A549 (cell line): ENCODE measurements at regions not wholly inside any gene's neighbourhood (a gene's known extent, or its start where the extent isn't known, plus 50 kb on each side); places are given as distances from the start of the nearest gene placed in this dataset.
"Not testable (repeated sequence)": the region's sequence is repeated elsewhere in the genome, so short reads cannot be mapped to it uniquely, and the experiment has no call there.

Source experiments
- ATAC-seq, 2 experiments: fragments of 200-7000 bp in 1 of 2; fragments of >200 bp in 1 of 2; cut with Nextera tagmentation in 1 of 2; cut with Tn5 transposase in 1 of 2; 3 replicates each; pipeline versions ENCODE4 v1.8.0 to v1.9.1; 2018 to 2020; ENCODE audit warnings: mild to moderate bottlenecking in 1 of 2, moderate library complexity in 1 of 2
- CTCF ChIA-PET: fragments of 300-600 bp; sonication (Branson Sonifier 250); formaldehyde crosslinking; extraction: SDS; loops from one replicate; lab custom pipeline; 2021; ENCODE audit warnings: antibody characterized with exemption, inconsistent platforms; lab: Yijun Ruan, JAX
- POLR2A ChIA-PET: fragments of 350-600 bp; formaldehyde crosslinking; extraction: SDS; loops from one replicate; lab custom pipeline; 2021; ENCODE audit warnings: antibody characterized with exemption, inconsistent platforms; lab: Yijun Ruan, JAX
- DNase-seq, 2 experiments: peaks; one replicate each; pipeline versions ENCODE4 v3.0.0 to v3.0.0-alpha.2; 2011 to 2016; ENCODE audit warnings: low read depth in 1 of 2, low spot score in 1 of 2
- FAIRE-seq: peaks from 2 replicates; lab custom pipeline; 2011; peaks lifted over from hg19 to GRCh38; lab: Jason Lieb, UNC
- H3K27ac ChIP-seq, 2 experiments: fragments of >200 bp; sonication (Bioruptor Twin); formaldehyde crosslinking; 3 replicates each; pipeline ENCODE4 v1.5.1; 2016 to 2017
- H3K4me1 ChIP-seq: fragments of >200 bp; sonication (Bioruptor Twin); formaldehyde crosslinking; 3 replicates; pipeline ENCODE4 v1.6.1; 2016
- H3K4me2 ChIP-seq: fragments of >200 bp; sonication (Bioruptor Twin); formaldehyde crosslinking; 3 replicates; pipeline ENCODE4 v1.6.1; 2016
- H3K4me3 ChIP-seq: fragments of >200 bp; sonication (Bioruptor Twin); formaldehyde crosslinking; 3 replicates; pipeline ENCODE4 v1.5.1; 2016
- H3K9me3 ChIP-seq: fragments of >200 bp; sonication (Bioruptor Twin); formaldehyde crosslinking; 3 replicates; pipeline ENCODE4 v1.6.1; 2016
- BCL3 ChIP-seq: fragments of >200 bp; sonication (Bioruptor Twin); formaldehyde crosslinking; IDR thresholded peaks from 3 replicates; pipeline ENCODE4 v1.6.1; 2016
- CBX2 ChIP-seq: fragments of 200-600 bp; sonication (generic); IDR thresholded peaks from 2 replicates; pipeline ENCODE4 v1.6.1; 2016; ENCODE audit warnings: low read depth, mild to moderate bottlenecking, borderline replicate concordance
- CBX8 ChIP-seq: fragments of 200-600 bp; sonication (generic); IDR thresholded peaks from 2 replicates; pipeline ENCODE4 v1.6.1; 2016
- CEBPB ChIP-seq, 2 experiments: fragments of >200 bp in 1 of 2; sonication (Bioruptor Twin) in 1 of 2; formaldehyde crosslinking in 1 of 2; IDR thresholded peaks; 2 replicates each; pipeline ENCODE4 v1.6.1; 2012 to 2016
- CHD4 ChIP-seq: fragments of 200-600 bp; sonication (generic); IDR thresholded peaks from 2 replicates; pipeline ENCODE4 v1.6.1; 2016; ENCODE audit warnings: antibody characterized with exemption, mild to moderate bottlenecking, borderline replicate concordance
- CTCF ChIP-seq: fragments of >200 bp; sonication (Bioruptor Twin); formaldehyde crosslinking; IDR thresholded peaks from 3 replicates; pipeline ENCODE4 v1.5.1; 2016
- EP300 ChIP-seq, 2 experiments: fragments of >200 bp; sonication (Bioruptor Twin); formaldehyde crosslinking; IDR thresholded peaks; 2 replicates in 1 of 2; 3 replicates in 1 of 2; pipeline ENCODE4 v1.6.1; 2016 to 2017
- FOSB ChIP-seq: fragments of 250-450 bp; sonication (Bioruptor Pico); IDR thresholded peaks from 2 replicates; pipeline ENCODE4 v1.5.0; 2020; ENCODE audit warnings: mild to moderate bottlenecking, moderate library complexity
- FOSL2 ChIP-seq, 2 experiments: fragments of 450-650 bp in 1 of 2; fragments of >200 bp in 1 of 2; sonication (Bioruptor Twin) in 1 of 2; formaldehyde crosslinking; IDR thresholded peaks; 2 replicates each; pipeline versions ENCODE4 v1.5.0 to v1.6.1; 2016 to 2020; ENCODE audit warnings: mild to moderate bottlenecking in 1 of 2, moderate library complexity in 1 of 2
- GATA3 ChIP-seq: IDR thresholded peaks from 2 replicates; pipeline ENCODE4 v1.6.1; 2012; ENCODE audit warnings: borderline replicate concordance
- HES2 ChIP-seq: fragments of >200 bp; sonication (Bioruptor Twin); formaldehyde crosslinking; IDR thresholded peaks from 2 replicates; pipeline ENCODE4 v1.6.1; 2016
- HMGXB4 ChIP-seq: fragments of 250-450 bp; sonication (Bioruptor Pico); IDR thresholded peaks from 2 replicates; pipeline ENCODE4 v1.5.0; 2021; ENCODE audit warnings: mild to moderate bottlenecking, moderate library complexity, borderline replicate concordance
- JUNB ChIP-seq: fragments of >200 bp; sonication (Bioruptor Twin); formaldehyde crosslinking; IDR thresholded peaks from 2 replicates; pipeline ENCODE4 v1.6.1; 2016
- KDM1A ChIP-seq: fragments of 200-600 bp; sonication (generic); IDR thresholded peaks from 2 replicates; pipeline ENCODE4 v1.6.1; 2016; ENCODE audit warnings: low read depth, mild to moderate bottlenecking
- MAFK ChIP-seq: fragments of 450-650 bp; IDR thresholded peaks from 2 replicates; pipeline ENCODE4 v1.6.1; 2014; ENCODE audit not compliant: partially characterized antibody
- MAX ChIP-seq: IDR thresholded peaks from 2 replicates; pipeline ENCODE4 v1.6.1; 2012
- NR3C1 ChIP-seq: fragments of >200 bp; sonication (Bioruptor Twin); formaldehyde crosslinking; IDR thresholded peaks from 3 replicates; pipeline ENCODE4 v1.6.1; 2017
- POLR2A ChIP-seq: IDR thresholded peaks from 2 replicates; pipeline ENCODE4 v1.6.1; 2012; ENCODE audit warnings: mild to moderate bottlenecking, low read length
- SREBF2 ChIP-seq: fragments of 450-650 bp; IDR thresholded peaks from 2 replicates; pipeline ENCODE4 v1.6.1; 2014; ENCODE audit warnings: mild to moderate bottlenecking, moderate library complexity
- TFCP2L1 ChIP-seq: fragments of 250-450 bp; sonication (Bioruptor Pico); IDR thresholded peaks from 2 replicates; pipeline ENCODE4 v1.5.0; 2021; ENCODE audit warnings: mild to moderate bottlenecking
- ZFP36 ChIP-seq: fragments of 450-650 bp; IDR thresholded peaks from 2 replicates; pipeline ENCODE4 v1.6.1; 2014; ENCODE audit warnings: borderline replicate concordance; ENCODE audit not compliant: partially characterized antibody
- WGBS: methylation state at CpG from one replicate; pipeline ENCODE4 v1.1.6; 2017; ENCODE audit errors: missing lambda C conversion rate; 5-methylcytosine and 5-hydroxymethylcytosine counted together

- TF ChIP-seq SREBF2 = no peak
- TF ChIP-seq NR3C1 = no peak
- no peak for TF ChIP-seq CBX8
- TF ChIP-seq HES2 = no peak
- no peak for TF ChIP-seq CBX2
- TF ChIP-seq KDM1A = no peak
- no peak for TF ChIP-seq GATA3
Observed at GRCh38 chr22:19599004-19599403, 74.8 kb upstream of the CLDN5 start (continued).

- Histone ChIP-seq H3K4me1 (no peaks in the 10 kb centered on the region), H3K27ac (no peak overlapping the region)
- FAIRE-seq = no peak
Observed at GRCh38 chr22:19599626-19600243, 75.5 kb upstream of the CLDN5 start.

GRCh38 chr22:19603346-19603745, 79.1 kb upstream of the CLDN5 start:
- H3K4me1 ChIP-seq, H3K9me3 ChIP-seq, CTCF ChIA-PET, DNase-seq, FAIRE-seq, H3K4me3 ChIP-seq, POLR2A ChIA-PET, H3K27ac ChIP-seq, ATAC-seq, H3K4me2 ChIP-seq: not testable (repeated sequence)
- WGBS = 45% methylated on average over 4 of the region's 4 CpGs

More at GRCh38 chr22:19599626-19600243, 75.5 kb upstream of the CLDN5 start:
- TF ChIP-seq CEBPB (IDR thresholded peaks at IDR 0.05) (no peak), TFCP2L1 (CRISPR knock-in tag) (no peak), ZFP36 (no peak), MAFK (no peak), CTCF (no peak)
- whole genome bisulfite sequencing = 66% methylated on average over 8 of the region's 12 CpGs
- H3K4me2 ChIP-seq = no peak overlapping the region
- DNase-seq (no peak), ATAC-seq (no peak)
- no peak overlapping the region for H3K4me3 ChIP-seq
- no peaks in the 10 kb centered on the region for H3K9me3 ChIP-seq
- ChIA-PET CTCF (interaction anchor here (1.5 kb wide), 1 partner anchor 30 kb away, joined by 5 read pairs; no protein-coding TSS in a partner anchor), POLR2A (no interaction called here)

GRCh38 chr22:19603767-19604166, 79.6 kb upstream of the CLDN5 start:
- TF ChIP-seq EP300 (IDR thresholded peaks at IDR 0.05) (no peak), FOSB (no peak), HMGXB4 (CRISPR knock-in tag) (no peak), BCL3 (no peak), FOSL2 (IDR thresholded peaks at IDR 0.05) (no peak), FOSL2 (CRISPR knock-in tag; IDR thresholded peaks at IDR 0.05) (no peak), JUNB (no peak), MAX (no peak), POLR2A (no peak), TFCP2L1 (CRISPR knock-in tag) (no peak), CHD4 (no peak), GATA3 (no peak)
- CTCF ChIA-PET = no interaction called here
- Histone ChIP-seq H3K4me2 (no peak overlapping the region), H3K4me1 (no peaks in the 10 kb centered on the region), H3K4me3 (no peak overlapping the region), H3K27ac (no peak overlapping the region), H3K9me3 (no peaks in the 10 kb centered on the region)
- no peak for FAIRE-seq
- WGBS = 89% methylated on average over 3 of the region's 3 CpGs
- POLR2A ChIA-PET = no interaction called here
- ATAC-seq = no peak
- no peak for DNase-seq
